ENCODE measurements at regions not wholly inside any gene's neighbourhood (a gene's known extent, or its start where the extent isn't known, plus 50 kb on each side); places are given as distances from the start of the nearest gene placed in this dataset.
A peak's percentile ranks its signal among the peaks of the same experiment; 100 is the strongest.

DNA sequence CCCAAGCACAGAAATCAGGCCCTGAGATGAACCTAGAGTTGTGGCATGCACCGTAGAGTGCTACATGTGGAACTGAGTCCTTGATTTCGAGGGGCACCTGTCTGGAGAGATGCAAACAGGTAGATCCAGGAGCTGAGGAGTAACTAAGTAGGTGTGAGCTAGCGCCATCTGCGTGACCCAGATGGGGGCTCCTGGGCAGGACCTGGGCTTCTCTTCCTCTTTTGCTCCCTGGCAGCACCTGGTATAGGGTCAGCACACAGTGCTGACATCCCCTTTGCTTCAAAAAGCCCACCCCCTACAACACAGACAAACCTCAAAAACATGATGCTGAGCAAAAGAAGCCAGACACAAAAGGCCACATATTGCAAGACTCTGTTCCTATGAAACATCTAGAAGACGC is 65.8 kb downstream of the PITPNM2 start:
- ChIA-PET CTCF (interaction anchor here (0.9 to 2.9 kb wide), 4 partner anchors 10 to 154 kb away, joined by 3 to 11 read pairs (median 4); no protein-coding TSS in a partner anchor), POLR2A (no interaction called here)
- Histone ChIP-seq H3K4me3 (no peak overlapping the region), H3K9me3 (peaks cover under 1% of the 10 kb centered on the region; the same call in 1 of the 3 replicates), H3K27ac (peak overlapping the region; percentile 81 to 89), H3K4me2 (peak overlapping the region; percentile 75), H3K4me1 (peaks cover 74% of the 10 kb centered on the region)
- FAIRE-seq = no peak
- no peak for DNase-seq (ENCODE audit: low read depth in 1 of 2, low spot score in 1 of 2)
- WGBS (ENCODE audit: missing lambda C conversion rate) = 96% methylated on average over 5 of the region's 5 CpGs
- TF ChIP-seq ESRRA (IDR thresholded peaks at IDR 0.05; ENCODE audit: borderline replicate concordance, low read length) = no peak
- no peak for TF ChIP-seq POLR2AphosphoS2 (conservative IDR thresholded peaks at IDR 0.05; ENCODE audit: low read length)
- TF ChIP-seq, protein P1, sequence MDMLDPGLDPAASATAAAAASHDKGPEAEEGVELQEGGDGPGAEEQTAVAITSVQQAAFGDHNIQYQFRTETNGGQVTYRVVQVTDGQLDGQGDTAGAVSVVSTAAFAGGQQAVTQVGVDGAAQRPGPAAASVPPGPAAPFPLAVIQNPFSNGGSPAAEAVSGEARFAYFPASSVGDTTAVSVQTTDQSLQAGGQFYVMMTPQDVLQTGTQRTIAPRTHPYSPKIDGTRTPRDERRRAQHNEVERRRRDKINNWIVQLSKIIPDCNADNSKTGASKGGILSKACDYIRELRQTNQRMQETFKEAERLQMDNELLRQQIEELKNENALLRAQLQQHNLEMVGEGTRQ (IDR thresholded peaks at IDR 0.05) = no peak
- TF ChIP-seq CEBPB (IDR thresholded peaks at IDR 0.05) = no peak
- no peak for TF ChIP-seq RAD21 (conservative IDR thresholded peaks at IDR 0.05 in 1 of 2, IDR thresholded peaks at IDR 0.05 in 1 of 2)
- no peak for TF ChIP-seq CHD4 (IDR thresholded peaks at IDR 0.05; ENCODE audit: borderline replicate concordance)
- TF ChIP-seq FOXS1 (CRISPR knock-in tag; IDR thresholded peaks at IDR 0.05) = no peak
- TF ChIP-seq MAZ (IDR thresholded peaks at IDR 0.05; ENCODE audit: borderline replicate concordance, low read depth, low read length) = no peak
- TF ChIP-seq, protein P2, sequence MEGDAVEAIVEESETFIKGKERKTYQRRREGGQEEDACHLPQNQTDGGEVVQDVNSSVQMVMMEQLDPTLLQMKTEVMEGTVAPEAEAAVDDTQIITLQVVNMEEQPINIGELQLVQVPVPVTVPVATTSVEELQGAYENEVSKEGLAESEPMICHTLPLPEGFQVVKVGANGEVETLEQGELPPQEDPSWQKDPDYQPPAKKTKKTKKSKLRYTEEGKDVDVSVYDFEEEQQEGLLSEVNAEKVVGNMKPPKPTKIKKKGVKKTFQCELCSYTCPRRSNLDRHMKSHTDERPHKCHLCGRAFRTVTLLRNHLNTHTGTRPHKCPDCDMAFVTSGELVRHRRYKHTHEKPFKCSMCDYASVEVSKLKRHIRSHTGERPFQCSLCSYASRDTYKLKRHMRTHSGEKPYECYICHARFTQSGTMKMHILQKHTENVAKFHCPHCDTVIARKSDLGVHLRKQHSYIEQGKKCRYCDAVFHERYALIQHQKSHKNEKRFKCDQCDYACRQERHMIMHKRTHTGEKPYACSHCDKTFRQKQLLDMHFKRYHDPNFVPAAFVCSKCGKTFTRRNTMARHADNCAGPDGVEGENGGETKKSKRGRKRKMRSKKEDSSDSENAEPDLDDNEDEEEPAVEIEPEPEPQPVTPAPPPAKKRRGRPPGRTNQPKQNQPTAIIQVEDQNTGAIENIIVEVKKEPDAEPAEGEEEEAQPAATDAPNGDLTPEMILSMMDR (IDR thresholded peaks at IDR 0.05) = no peak
- TF ChIP-seq SMC3 (IDR thresholded peaks at IDR 0.05) = no peak
- no peak for TF ChIP-seq FOSL2 (IDR thresholded peaks at IDR 0.05)
- no peak for TF ChIP-seq FOSL2 (CRISPR knock-in tag; IDR thresholded peaks at IDR 0.05)
- TF ChIP-seq, protein P3, sequence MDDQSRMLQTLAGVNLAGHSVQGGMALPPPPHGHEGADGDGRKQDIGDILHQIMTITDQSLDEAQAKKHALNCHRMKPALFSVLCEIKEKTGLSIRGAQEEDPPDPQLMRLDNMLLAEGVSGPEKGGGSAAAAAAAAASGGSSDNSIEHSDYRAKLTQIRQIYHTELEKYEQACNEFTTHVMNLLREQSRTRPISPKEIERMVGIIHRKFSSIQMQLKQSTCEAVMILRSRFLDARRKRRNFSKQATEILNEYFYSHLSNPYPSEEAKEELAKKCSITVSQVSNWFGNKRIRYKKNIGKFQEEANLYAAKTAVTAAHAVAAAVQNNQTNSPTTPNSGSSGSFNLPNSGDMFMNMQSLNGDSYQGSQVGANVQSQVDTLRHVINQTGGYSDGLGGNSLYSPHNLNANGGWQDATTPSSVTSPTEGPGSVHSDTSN (IDR thresholded peaks at IDR 0.05) = no peak
- TF ChIP-seq TP53 (CRISPR knock-in tag; IDR thresholded peaks at IDR 0.05) = no peak
- TF ChIP-seq HDAC2 (IDR thresholded peaks at IDR 0.05) = no peak
- no peak for TF ChIP-seq RCOR1 (IDR thresholded peaks at IDR 0.05; ENCODE audit: low read depth, low read length)
- no peak for ATAC-seq

DNA sequence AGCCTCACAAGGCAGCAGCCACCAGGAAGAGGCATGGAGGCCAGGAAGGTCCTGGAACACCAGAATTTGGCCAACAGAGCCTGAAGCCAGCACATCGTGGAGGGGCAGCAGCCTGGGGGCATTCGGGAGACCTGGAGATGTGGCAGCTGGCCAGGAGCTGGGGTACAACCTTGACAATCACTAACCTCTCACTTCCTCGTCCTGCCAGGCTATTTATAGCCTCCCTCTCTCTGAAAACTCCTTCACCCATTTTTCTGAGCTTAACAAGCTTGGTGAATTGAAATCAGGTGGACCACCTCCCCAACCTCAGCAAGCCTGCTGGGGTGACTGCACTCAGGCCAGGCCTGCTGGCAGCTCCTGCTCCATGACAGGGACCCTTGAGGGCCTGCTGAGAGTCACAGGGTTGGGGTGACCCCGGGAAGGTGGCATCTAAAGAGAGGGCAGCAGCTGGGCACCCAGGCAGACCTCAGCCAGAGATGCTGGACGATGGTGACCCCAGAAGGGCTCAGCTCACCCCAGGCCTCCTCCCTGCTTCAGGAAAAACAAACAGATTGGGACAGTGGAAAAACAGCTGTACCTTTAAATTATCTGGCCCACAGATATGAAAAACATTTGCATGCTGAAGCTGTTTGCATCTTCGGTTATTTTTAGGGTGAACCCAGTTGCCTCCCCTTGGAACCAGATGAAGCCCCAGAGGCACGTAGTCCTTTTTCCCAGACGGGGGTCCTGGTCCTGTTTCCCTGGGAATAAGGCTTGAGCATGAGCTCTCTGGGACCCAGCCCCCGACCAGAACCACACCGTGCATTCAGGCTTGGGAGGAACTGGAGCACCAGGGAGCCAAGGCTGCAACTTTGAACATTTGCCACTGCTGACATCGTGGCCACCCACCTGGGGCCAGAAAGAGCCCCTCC is 67.0 kb downstream of the PITPNM2 start:
- H3K4me2 ChIP-seq = peak overlapping the region; percentile 75
- no peak for FAIRE-seq
- H3K4me1 ChIP-seq = peaks cover 62% of the 10 kb centered on the region
- DNase-seq (ENCODE audit: low read depth in 1 of 2, low spot score in 1 of 2) = no peak
- peak overlapping the region; percentile 81 to 89 for H3K27ac ChIP-seq
- ATAC-seq = no peak
- H3K9me3 ChIP-seq = no peaks in the 10 kb centered on the region
- ChIA-PET POLR2A (no interaction called here), CTCF (interaction anchor here (0.9 to 2.9 kb wide), 5 partner anchors 9 to 66 kb away, joined by 3 to 11 read pairs (median 4); no protein-coding TSS in a partner anchor)
- WGBS (ENCODE audit: missing lambda C conversion rate) = 85% methylated on average over 10 of the region's 11 CpGs
- H3K4me3 ChIP-seq = no peak overlapping the region
- no peak for TF ChIP-seq MAZ (IDR thresholded peaks at IDR 0.05; ENCODE audit: borderline replicate concordance, low read depth, low read length)
- TF ChIP-seq FOSB (CRISPR knock-in tag; IDR thresholded peaks at IDR 0.05) = no peak
- no peak for TF ChIP-seq RARB (CRISPR knock-in tag; IDR thresholded peaks at IDR 0.05)
- TF ChIP-seq MAFK (IDR thresholded peaks at IDR 0.05; ENCODE audit: partially characterized antibody) = no peak
- TF ChIP-seq RAD21 (conservative IDR thresholded peaks at IDR 0.05 in 1 of 2, IDR thresholded peaks at IDR 0.05 in 1 of 2) = no peak
- TF ChIP-seq, protein P3 (IDR thresholded peaks at IDR 0.05) = no peak
- TF ChIP-seq HOXB5 (CRISPR knock-in tag; IDR thresholded peaks at IDR 0.05) = no peak
- TF ChIP-seq, protein P4, sequence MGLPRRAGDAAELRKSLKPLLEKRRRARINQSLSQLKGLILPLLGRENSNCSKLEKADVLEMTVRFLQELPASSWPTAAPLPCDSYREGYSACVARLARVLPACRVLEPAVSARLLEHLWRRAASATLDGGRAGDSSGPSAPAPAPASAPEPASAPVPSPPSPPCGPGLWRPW (IDR thresholded peaks at IDR 0.05) = no peak
- TF ChIP-seq, protein P5, sequence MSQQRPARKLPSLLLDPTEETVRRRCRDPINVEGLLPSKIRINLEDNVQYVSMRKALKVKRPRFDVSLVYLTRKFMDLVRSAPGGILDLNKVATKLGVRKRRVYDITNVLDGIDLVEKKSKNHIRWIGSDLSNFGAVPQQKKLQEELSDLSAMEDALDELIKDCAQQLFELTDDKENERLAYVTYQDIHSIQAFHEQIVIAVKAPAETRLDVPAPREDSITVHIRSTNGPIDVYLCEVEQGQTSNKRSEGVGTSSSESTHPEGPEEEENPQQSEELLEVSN (IDR thresholded peaks at IDR 0.05; ENCODE audit: borderline replicate concordance, low read depth) = no peak
- TF ChIP-seq NR3C1 (IDR thresholded peaks at IDR 0.05) = no peak
- TF ChIP-seq POLR2AphosphoS2 (conservative IDR thresholded peaks at IDR 0.05; ENCODE audit: low read length) = no peak
- no peak for TF ChIP-seq JUNB (IDR thresholded peaks at IDR 0.05)
- TF ChIP-seq RNF2 (IDR thresholded peaks at IDR 0.05; ENCODE audit: borderline replicate concordance, low read depth) = no peak
- TF ChIP-seq, protein P6, sequence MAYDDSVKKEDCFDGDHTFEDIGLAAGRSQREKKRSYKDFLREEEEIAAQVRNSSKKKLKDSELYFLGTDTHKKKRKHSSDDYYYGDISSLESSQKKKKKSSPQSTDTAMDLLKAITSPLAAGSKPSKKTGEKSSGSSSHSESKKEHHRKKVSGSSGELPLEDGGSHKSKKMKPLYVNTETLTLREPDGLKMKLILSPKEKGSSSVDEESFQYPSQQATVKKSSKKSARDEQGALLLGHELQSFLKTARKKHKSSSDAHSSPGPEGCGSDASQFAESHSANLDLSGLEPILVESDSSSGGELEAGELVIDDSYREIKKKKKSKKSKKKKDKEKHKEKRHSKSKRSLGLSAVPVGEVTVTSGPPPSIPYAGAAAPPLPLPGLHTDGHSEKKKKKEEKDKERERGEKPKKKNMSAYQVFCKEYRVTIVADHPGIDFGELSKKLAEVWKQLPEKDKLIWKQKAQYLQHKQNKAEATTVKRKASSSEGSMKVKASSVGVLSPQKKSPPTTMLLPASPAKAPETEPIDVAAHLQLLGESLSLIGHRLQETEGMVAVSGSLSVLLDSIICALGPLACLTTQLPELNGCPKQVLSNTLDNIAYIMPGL (CRISPR knock-in tag; IDR thresholded peaks at IDR 0.05; ENCODE audit: borderline replicate concordance) = no peak
- no peak for TF ChIP-seq CHD2 (IDR thresholded peaks at IDR 0.05; ENCODE audit: low read length, partially characterized antibody)
- TF ChIP-seq SMC3 (IDR thresholded peaks at IDR 0.05) = no peak
- no peak for TF ChIP-seq ZC3H11A (IDR thresholded peaks at IDR 0.05)

Data from A549 (cell line).